ACHN (cell line): ENCODE measurements at regions not wholly inside any gene's neighbourhood (a gene's known extent, or its start where the extent isn't known, plus 50 kb on each side); places are given as distances from the start of the nearest gene placed in this dataset.
"Not testable (repeated sequence)": the region's sequence is repeated elsewhere in the genome, so short reads cannot be mapped to it uniquely, and the experiment has no call there.

ENCODE experiments used
- DNase-seq: peaks from one replicate; pipeline ENCODE4 v3.0.0-alpha.2; 2015
- in situ Hi-C: cut with HindIII; loops from 2 replicates; pipeline ENCODE4 v1.10.0; 2017; ENCODE audit warnings: low sequenced_read_pairs, low pct_ligation_motif_present, low pct_unique_long_range_greater_than_20kb

- DNase-seq, in situ Hi-C loops: not testable (repeated sequence)
Observed at GRCh38 chr18:65582094-65582493, 168.7 kb upstream of the CDH7 start.

GRCh38 chr18:65568866-65569265 is 181.9 kb upstream of the CDH7 start:
- in situ Hi-C loops = no loop called here
- no peak for DNase-seq

- in situ Hi-C loops = no loop called here
- DNase-seq = peak; percentile 25
Observed at GRCh38 chr18:65567372-65567771, 183.4 kb upstream of the CDH7 start.

GRCh38 chr18:65548316-65548715 is 202.5 kb upstream of the CDH7 start:
- in situ Hi-C loops = no loop called here
- no peak for DNase-seq

- no peak for DNase-seq
- in situ Hi-C loops = no loop called here
Observed at GRCh38 chr18:65547046-65547445, 203.8 kb upstream of the CDH7 start.

- no peak for DNase-seq
- in situ Hi-C loops = no loop called here
Observed at GRCh38 chr18:65544701-65545100, 206.1 kb upstream of the CDH7 start.

GRCh38 chr18:65527879-65528633 is 222.8 kb upstream of the CDH7 start:
- no peak for DNase-seq
- in situ Hi-C loops = no loop called here

GRCh38 chr18:65526099-65526498 is 224.7 kb upstream of the CDH7 start:
- in situ Hi-C loops = no loop called here
- DNase-seq = no peak

GRCh38 chr18:65523461-65523860 is 227.4 kb upstream of the CDH7 start:
- in situ Hi-C loops = no loop called here
- DNase-seq = no peak

GRCh38 chr18:65522907-65523306 is 227.9 kb upstream of the CDH7 start:
- in situ Hi-C loops = no loop called here

GRCh38 chr18:65516209-65516608 is 234.6 kb upstream of the CDH7 start:
- in situ Hi-C loops = no loop called here
- no peak for DNase-seq

More at GRCh38 chr18:65522907-65523306, 227.9 kb upstream of the CDH7 start:
- no peak for DNase-seq

GRCh38 chr18:65498605-65499004 is 252.2 kb upstream of the CDH7 start:
- in situ Hi-C loops = no loop called here
- DNase-seq = no peak

- in situ Hi-C loops = no loop called here
Observed at GRCh38 chr18:65487569-65487968, 263.2 kb upstream of the CDH7 start.

GRCh38 chr18:65477455-65477854 is 273.4 kb upstream of the CDH7 start:
- DNase-seq = no peak
- in situ Hi-C loops = no loop called here

More at GRCh38 chr18:65487569-65487968, 263.2 kb upstream of the CDH7 start:
- no peak for DNase-seq

GRCh38 chr18:65468881-65469280 is 281.9 kb upstream of the CDH7 start:
- DNase-seq = no peak

GRCh38 chr18:65464361-65464760 is 286.5 kb upstream of the CDH7 start:
- in situ Hi-C loops = no loop called here

More at GRCh38 chr18:65468881-65469280, 281.9 kb upstream of the CDH7 start:
- in situ Hi-C loops = no loop called here

GRCh38 chr18:65459741-65460140 is 291.1 kb upstream of the CDH7 start:
- no peak for DNase-seq
- in situ Hi-C loops = no loop called here

More at GRCh38 chr18:65464361-65464760, 286.5 kb upstream of the CDH7 start:
- DNase-seq = no peak

GRCh38 chr18:65458871-65459270 is 291.9 kb upstream of the CDH7 start:
- in situ Hi-C loops = no loop called here
- no peak for DNase-seq

GRCh38 chr18:65439188-65439587 is 311.6 kb upstream of the CDH7 start:
- in situ Hi-C loops = no loop called here
- DNase-seq = no peak

GRCh38 chr18:65436430-65436829 is 314.4 kb upstream of the CDH7 start:
- no peak for DNase-seq
- in situ Hi-C loops = no loop called here
